Upper lobe of left lung (tissue), 4 donors: ENCODE measurements at regions not wholly inside any gene's neighbourhood (a gene's known extent, or its start where the extent isn't known, plus 50 kb on each side); places are given as distances from the start of the nearest gene placed in this dataset.

Experiments
- CTCF ChIP-seq, 6 experiments: fragments of 450-650 bp in 4 of 6; fragments of 200-600 bp in 2 of 6; sonication (generic) in 2 of 6; IDR thresholded peaks; one replicate each; pipeline ENCODE4 v1.5.1; 2016 to 2019; ENCODE audit warnings: antibody characterized with exemption in 6 of 6
- EP300 ChIP-seq, 4 donors: sonication (generic); formaldehyde crosslinking; IDR thresholded peaks; one replicate each; pipeline ENCODE4 v1.5.1; 2017; ENCODE audit warnings: antibody characterized with exemption in 4 of 4, control low read depth in 2 of 4
- POLR2A ChIP-seq, 4 donors: fragments of 450-650 bp; IDR thresholded peaks; one replicate each; pipeline ENCODE4 v1.5.1; 2016 to 2017; ENCODE audit warnings: antibody characterized with exemption in 4 of 4, mild to moderate bottlenecking in 2 of 4
- POLR2AphosphoS5 ChIP-seq, 2 donors: sonication (generic); formaldehyde crosslinking; IDR thresholded peaks; one replicate each; pipeline ENCODE4 v1.5.1; 2017; ENCODE audit warnings: antibody characterized with exemption in 2 of 2

GRCh38 chr12:89848732-89849131 lies 140.1 kb upstream of the ATP2B1 start:
- TF ChIP-seq CTCF (IDR thresholded peaks at IDR 0.05) (no peak), EP300 (IDR thresholded peaks at IDR 0.05) (no peak), POLR2A (IDR thresholded peaks at IDR 0.05) (no peak), POLR2AphosphoS5 (IDR thresholded peaks at IDR 0.05) (no peak)
